Stomach (tissue), 4 donors: ENCODE measurements at regions not wholly inside any gene's neighbourhood (a gene's known extent, or its start where the extent isn't known, plus 50 kb on each side); places are given as distances from the start of the nearest gene placed in this dataset.
"Not testable (repeated sequence)": the region's sequence is repeated elsewhere in the genome, so short reads cannot be mapped to it uniquely, and the experiment has no call there.

Source experiments
- EP300 ChIP-seq: sonication (generic); formaldehyde crosslinking; IDR thresholded peaks from one replicate; pipeline ENCODE4 v1.6.1; 2017; ENCODE audit warnings: antibody characterized with exemption
- POLR2AphosphoS5 ChIP-seq, 3 donors: sonication (generic); formaldehyde crosslinking; IDR thresholded peaks; one replicate each; pipeline ENCODE4 v1.6.1; 2016; ENCODE audit warnings: antibody characterized with exemption in 3 of 3
- TF ChIP-seq, protein P1 (sequence below), 7 experiments: fragments of 450-650 bp in 4 of 7; fragments of 200-600 bp in 3 of 7; sonication (generic) in 3 of 7; IDR thresholded peaks; one replicate each; pipeline ENCODE4 v1.5.1; 2016 to 2019; ENCODE audit warnings: antibody characterized with exemption in 7 of 7, control low read depth in 2 of 7, mild to moderate bottlenecking in 1 of 7

DNA sequence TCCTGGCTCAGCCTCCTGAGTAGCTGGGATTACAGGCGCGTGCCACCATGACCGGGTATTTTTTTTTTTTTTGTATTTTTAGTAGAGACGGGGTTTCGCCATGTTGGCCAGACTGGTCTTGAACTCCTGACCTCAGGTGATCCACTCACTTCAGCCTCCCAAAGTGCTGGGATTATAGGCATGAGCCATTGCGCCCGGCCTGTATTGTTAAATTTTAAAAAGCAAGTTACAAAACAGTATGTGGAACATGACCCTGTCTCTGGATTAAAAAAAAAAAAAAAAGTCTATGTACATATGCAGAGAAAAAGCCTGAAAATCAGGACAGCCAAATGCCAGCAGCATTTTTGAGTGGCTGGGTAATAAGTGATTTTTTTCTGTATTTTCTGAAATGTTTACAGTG, 64.8 kb upstream of the UXS1 start:
- TF ChIP-seq, protein P1, sequence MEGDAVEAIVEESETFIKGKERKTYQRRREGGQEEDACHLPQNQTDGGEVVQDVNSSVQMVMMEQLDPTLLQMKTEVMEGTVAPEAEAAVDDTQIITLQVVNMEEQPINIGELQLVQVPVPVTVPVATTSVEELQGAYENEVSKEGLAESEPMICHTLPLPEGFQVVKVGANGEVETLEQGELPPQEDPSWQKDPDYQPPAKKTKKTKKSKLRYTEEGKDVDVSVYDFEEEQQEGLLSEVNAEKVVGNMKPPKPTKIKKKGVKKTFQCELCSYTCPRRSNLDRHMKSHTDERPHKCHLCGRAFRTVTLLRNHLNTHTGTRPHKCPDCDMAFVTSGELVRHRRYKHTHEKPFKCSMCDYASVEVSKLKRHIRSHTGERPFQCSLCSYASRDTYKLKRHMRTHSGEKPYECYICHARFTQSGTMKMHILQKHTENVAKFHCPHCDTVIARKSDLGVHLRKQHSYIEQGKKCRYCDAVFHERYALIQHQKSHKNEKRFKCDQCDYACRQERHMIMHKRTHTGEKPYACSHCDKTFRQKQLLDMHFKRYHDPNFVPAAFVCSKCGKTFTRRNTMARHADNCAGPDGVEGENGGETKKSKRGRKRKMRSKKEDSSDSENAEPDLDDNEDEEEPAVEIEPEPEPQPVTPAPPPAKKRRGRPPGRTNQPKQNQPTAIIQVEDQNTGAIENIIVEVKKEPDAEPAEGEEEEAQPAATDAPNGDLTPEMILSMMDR (IDR thresholded peaks at IDR 0.05) = not testable (repeated sequence)
- TF ChIP-seq EP300; POLR2AphosphoS5 (IDR thresholded peaks at IDR 0.05): not testable (repeated sequence)
